ENCODE measurements at regions not wholly inside any gene's neighbourhood (a gene's known extent, or its start where the extent isn't known, plus 50 kb on each side); places are given as distances from the start of the nearest gene placed in this dataset.
A peak's percentile ranks its signal among the peaks of the same experiment; 100 is the strongest.

DNA sequence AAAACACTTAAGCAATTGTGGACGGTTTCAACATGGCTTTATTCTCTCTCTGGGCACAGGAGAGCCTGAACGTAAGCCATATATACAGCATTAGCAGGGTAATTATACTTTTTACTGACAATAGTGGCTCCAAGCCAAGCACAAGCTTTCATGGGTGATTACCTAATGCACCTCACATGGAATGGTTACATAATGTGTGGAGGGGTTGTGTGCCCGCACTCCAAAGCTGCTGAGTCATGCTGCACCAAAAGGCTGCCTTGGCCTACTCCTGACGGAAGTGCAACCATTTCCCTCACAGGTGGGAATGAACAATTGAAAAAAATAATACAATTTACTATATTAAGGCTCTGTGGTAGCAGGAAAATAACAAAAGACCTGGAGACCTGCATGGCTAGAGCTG lies 86.5 kb upstream of the ATP10B start:
- Histone ChIP-seq H3K9me3 (ENCODE audit: control insufficient read depth in 2 of 3, insufficient read depth in 1 of 3, low read length in 3 of 3) (no peaks in the 10 kb centered on the region), H3K27ac (ENCODE audit: low read depth in 2 of 2, low read length in 2 of 2) (no peak overlapping the region), H3K36me3 (ENCODE audit: control insufficient read depth in 2 of 3, insufficient read depth in 3 of 3, low read length in 3 of 3) (no peaks in the 10 kb centered on the region), H3K9ac (ENCODE audit: low read length in 3 of 3) (no peak overlapping the region), H3K4me3 (ENCODE audit: low read length in 3 of 3) (no peak overlapping the region), H3K4me1 (ENCODE audit: control insufficient read depth in 2 of 3, insufficient read depth in 2 of 3, low read depth in 1 of 3, low read length in 3 of 3) (peaks cover 0 to 3% (median 0%) of the 10 kb centered on the region in 3 donors), H3K27me3 (ENCODE audit: control insufficient read depth, insufficient read depth, low read length) (no peaks in the 10 kb centered on the region)
- no peak for FAIRE-seq
- TF ChIP-seq, protein P1, sequence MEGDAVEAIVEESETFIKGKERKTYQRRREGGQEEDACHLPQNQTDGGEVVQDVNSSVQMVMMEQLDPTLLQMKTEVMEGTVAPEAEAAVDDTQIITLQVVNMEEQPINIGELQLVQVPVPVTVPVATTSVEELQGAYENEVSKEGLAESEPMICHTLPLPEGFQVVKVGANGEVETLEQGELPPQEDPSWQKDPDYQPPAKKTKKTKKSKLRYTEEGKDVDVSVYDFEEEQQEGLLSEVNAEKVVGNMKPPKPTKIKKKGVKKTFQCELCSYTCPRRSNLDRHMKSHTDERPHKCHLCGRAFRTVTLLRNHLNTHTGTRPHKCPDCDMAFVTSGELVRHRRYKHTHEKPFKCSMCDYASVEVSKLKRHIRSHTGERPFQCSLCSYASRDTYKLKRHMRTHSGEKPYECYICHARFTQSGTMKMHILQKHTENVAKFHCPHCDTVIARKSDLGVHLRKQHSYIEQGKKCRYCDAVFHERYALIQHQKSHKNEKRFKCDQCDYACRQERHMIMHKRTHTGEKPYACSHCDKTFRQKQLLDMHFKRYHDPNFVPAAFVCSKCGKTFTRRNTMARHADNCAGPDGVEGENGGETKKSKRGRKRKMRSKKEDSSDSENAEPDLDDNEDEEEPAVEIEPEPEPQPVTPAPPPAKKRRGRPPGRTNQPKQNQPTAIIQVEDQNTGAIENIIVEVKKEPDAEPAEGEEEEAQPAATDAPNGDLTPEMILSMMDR (IDR thresholded peaks at IDR 0.05; ENCODE audit: borderline replicate concordance, extremely low read depth, insufficient read depth), result no peak
- DNase-seq, result peak in 3 of 5 donors; percentile 24 to 83 (median 29)
- intact Hi-C loops (cut with DNase I), result no loop called here

DNA sequence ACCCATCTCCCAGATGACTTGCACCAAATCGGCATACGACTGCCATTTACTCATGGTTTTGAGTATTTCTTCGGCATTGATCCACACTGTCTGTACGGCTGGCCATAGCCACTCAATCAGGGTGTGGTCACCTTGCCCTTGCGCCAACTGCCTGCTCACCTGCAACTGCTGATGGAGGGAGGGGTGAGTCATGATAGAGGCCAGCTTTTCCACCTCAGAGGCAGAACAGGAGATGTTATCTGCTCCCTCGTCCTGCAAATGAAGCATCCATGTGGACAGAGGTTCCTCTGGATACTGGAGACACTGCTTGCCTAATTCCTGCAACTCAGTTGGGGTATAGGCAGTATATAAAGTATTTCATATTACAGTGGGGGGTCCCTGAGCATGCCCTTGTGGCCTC lies 85.6 kb upstream of the ATP10B start:
- Histone ChIP-seq H3K27me3 (ENCODE audit: control insufficient read depth, insufficient read depth, low read length) (no peaks in the 10 kb centered on the region), H3K9ac (ENCODE audit: low read length in 3 of 3) (no peak overlapping the region), H3K4me3 (ENCODE audit: low read length in 3 of 3) (no peak overlapping the region), H3K9me3 (ENCODE audit: control insufficient read depth in 2 of 3, insufficient read depth in 1 of 3, low read length in 3 of 3) (no peaks in the 10 kb centered on the region), H3K36me3 (ENCODE audit: control insufficient read depth in 2 of 3, insufficient read depth in 3 of 3, low read length in 3 of 3) (no peaks in the 10 kb centered on the region), H3K4me1 (ENCODE audit: control insufficient read depth in 2 of 3, insufficient read depth in 2 of 3, low read depth in 1 of 3, low read length in 3 of 3) (peaks cover 0 to 3% (median 0%) of the 10 kb centered on the region in 3 donors), H3K27ac (ENCODE audit: low read depth in 2 of 2, low read length in 2 of 2) (no peak overlapping the region)
- FAIRE-seq (no peak), DNase-seq (no peak)
- intact Hi-C loops (cut with DNase I), result no loop called here
- TF ChIP-seq, protein P1 (IDR thresholded peaks at IDR 0.05; ENCODE audit: borderline replicate concordance, extremely low read depth, insufficient read depth), result no peak

DNA sequence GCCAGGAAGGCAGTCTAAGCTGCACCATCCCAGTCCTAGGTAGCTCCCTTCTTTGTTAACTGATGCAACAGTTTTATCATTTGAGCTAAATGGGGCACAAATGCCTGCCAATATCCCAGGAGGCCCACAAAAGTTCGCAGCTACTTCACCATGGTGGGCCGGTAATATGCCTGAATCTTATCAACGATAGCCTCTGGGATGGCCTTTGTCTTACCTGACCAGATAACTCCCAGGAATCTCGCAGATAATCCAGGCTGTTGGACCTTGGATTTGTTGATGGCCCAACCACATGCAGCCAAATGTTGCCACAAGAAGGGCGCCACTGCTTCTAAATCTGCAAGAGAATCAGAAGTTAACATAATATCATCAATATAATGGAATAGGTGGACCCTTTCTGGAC lies 83.8 kb upstream of the ATP10B start:
- H3K9me3 ChIP-seq (ENCODE audit: control insufficient read depth in 2 of 3, insufficient read depth in 1 of 3, low read length in 3 of 3), result no peaks in the 10 kb centered on the region
- FAIRE-seq (no peak), DNase-seq (no peak)
- no peaks in the 10 kb centered on the region for H3K27me3 ChIP-seq (ENCODE audit: control insufficient read depth, insufficient read depth, low read length)
- no peak overlapping the region for H3K27ac ChIP-seq (ENCODE audit: low read depth in 2 of 2, low read length in 2 of 2)
- TF ChIP-seq, protein P1 (IDR thresholded peaks at IDR 0.05; ENCODE audit: borderline replicate concordance, extremely low read depth, insufficient read depth), result no peak
- peaks cover 0 to 3% (median 0%) of the 10 kb centered on the region in 3 donors for H3K4me1 ChIP-seq (ENCODE audit: control insufficient read depth in 2 of 3, insufficient read depth in 2 of 3, low read depth in 1 of 3, low read length in 3 of 3)
- no peak overlapping the region for H3K9ac ChIP-seq (ENCODE audit: low read length in 3 of 3)
- no peak overlapping the region for H3K4me3 ChIP-seq (ENCODE audit: low read length in 3 of 3)
- intact Hi-C loops (cut with DNase I), result no loop called here
- H3K36me3 ChIP-seq (ENCODE audit: control insufficient read depth in 2 of 3, insufficient read depth in 3 of 3, low read length in 3 of 3), result no peaks in the 10 kb centered on the region

DNA sequence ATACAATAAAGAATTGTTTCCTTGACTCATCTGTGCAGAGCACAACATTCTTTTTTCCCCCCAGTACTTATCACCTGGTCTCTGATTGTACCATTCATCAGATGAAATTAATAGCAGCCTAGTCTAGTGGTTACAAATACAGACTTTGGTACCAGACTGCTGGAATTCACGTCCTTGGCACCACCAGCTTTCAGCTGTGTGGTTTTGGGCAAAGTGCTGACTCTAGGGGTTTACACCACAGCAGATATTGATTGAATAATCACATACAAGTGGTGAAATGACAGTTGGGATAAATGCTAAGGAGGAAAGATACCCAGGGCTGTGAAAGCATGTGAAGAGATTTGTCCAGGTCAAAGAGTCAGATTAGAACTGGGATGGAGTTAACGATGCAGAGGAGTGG lies 79.3 kb upstream of the ATP10B start:
- FAIRE-seq (no peak), DNase-seq (no peak)
- Histone ChIP-seq H3K4me3 (ENCODE audit: low read length in 3 of 3) (no peak overlapping the region), H3K9ac (ENCODE audit: low read length in 3 of 3) (no peak overlapping the region), H3K27me3 (ENCODE audit: control insufficient read depth, insufficient read depth, low read length) (no peaks in the 10 kb centered on the region), H3K36me3 (ENCODE audit: control insufficient read depth in 2 of 3, insufficient read depth in 3 of 3, low read length in 3 of 3) (no peaks in the 10 kb centered on the region), H3K9me3 (ENCODE audit: control insufficient read depth in 2 of 3, insufficient read depth in 1 of 3, low read length in 3 of 3) (no peaks in the 10 kb centered on the region), H3K4me1 (ENCODE audit: control insufficient read depth in 2 of 3, insufficient read depth in 2 of 3, low read depth in 1 of 3, low read length in 3 of 3) (peaks cover 0 to 4% (median 0%) of the 10 kb centered on the region in 3 donors), H3K27ac (ENCODE audit: low read depth in 2 of 2, low read length in 2 of 2) (no peak overlapping the region)
- intact Hi-C loops (cut with DNase I), result no loop called here
- TF ChIP-seq, protein P1 (IDR thresholded peaks at IDR 0.05; ENCODE audit: borderline replicate concordance, extremely low read depth, insufficient read depth), result no peak

Measured in kidney (tissue), 13 donors.